Islet of Langerhans (tissue), 1 donor: ENCODE measurements at regions not wholly inside any gene's neighbourhood (a gene's known extent, or its start where the extent isn't known, plus 50 kb on each side); places are given as distances from the start of the nearest gene placed in this dataset.

Experiments used
- FAIRE-seq: peaks from one replicate; lab custom pipeline; 2011; peaks lifted over from hg19 to GRCh38; lab: Jason Lieb, UNC

- FAIRE-seq, result no peak
Observed at GRCh38 chr21:21730512-21730911, 732.3 kb downstream of the NCAM2 start.

GRCh38 chr21:21731626-21732025, 733.4 kb downstream of the NCAM2 start:
- no peak for FAIRE-seq

DNA sequence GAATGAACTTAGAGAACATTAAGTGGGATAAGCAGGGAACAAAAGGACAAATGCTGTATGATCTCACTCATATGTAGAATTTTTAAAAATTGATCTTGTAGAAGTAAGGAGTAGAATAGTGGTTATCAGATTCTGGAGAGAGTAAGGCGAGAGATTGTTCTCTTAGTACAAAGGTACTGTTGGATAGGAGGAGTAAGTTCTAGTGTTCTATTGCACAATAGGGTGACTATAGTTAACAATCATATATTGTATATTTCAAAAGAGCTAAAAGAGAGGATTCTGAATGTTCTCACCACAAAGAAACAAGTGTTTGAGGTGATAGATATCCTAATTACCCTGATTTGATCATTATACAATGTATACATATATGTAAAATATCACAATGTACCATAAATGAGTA, 735.9 kb downstream of the NCAM2 start:
- no peak for FAIRE-seq

- FAIRE-seq, result no peak
Observed at GRCh38 chr21:21737186-21737585, 739.0 kb downstream of the NCAM2 start.

- FAIRE-seq, result no peak
Observed at GRCh38 chr21:21740207-21740606, 742.0 kb downstream of the NCAM2 start.

GRCh38 chr21:21750124-21750825, 752.1 kb downstream of the NCAM2 start:
- FAIRE-seq, result no peak

GRCh38 chr21:21751286-21751685, 753.1 kb downstream of the NCAM2 start:
- FAIRE-seq, result no peak

GRCh38 chr21:21762855-21763254, 764.6 kb downstream of the NCAM2 start:
- no peak for FAIRE-seq

DNA sequence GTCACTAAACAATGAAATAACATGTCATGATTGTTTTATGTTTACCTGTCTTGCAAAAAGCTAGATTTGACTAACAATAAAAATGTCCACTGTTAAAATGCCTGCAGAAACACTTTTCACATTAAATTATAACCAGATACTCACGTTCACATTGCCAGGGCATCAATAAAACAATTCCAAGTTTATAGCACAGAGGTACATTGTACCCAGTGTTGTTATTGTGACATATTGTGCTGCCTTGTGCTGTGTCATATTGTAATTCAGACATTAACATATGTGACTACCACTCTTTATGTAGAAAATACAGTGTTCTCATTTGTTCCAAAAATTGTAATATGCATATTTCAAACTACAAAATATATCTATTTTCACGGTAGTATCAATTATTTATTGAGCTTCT, 766.1 kb downstream of the NCAM2 start:
- FAIRE-seq, result no peak

DNA sequence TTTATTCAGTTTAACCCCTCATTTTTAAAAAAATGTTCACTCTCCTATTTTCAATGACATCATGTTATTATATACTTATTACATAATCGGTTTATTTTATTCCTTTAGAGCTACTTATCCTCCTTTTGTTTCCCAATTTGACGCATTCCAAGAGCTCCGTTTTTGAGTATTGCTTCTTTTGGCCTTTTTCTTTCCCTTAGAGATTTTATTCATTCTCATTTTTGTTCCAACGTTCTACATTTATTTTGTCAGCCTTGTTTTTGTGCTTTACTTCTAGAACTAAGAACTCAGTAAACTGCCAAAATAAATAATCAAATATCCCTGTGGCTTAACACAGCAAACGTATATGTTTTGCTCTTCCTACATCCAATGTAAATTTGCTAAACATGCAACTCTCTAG, 769.1 kb downstream of the NCAM2 start:
- FAIRE-seq, result no peak

GRCh38 chr21:21788591-21788990, 790.4 kb downstream of the NCAM2 start:
- FAIRE-seq, result no peak

- FAIRE-seq, result no peak
Observed at GRCh38 chr21:21801921-21802320, 803.7 kb downstream of the NCAM2 start.

GRCh38 chr21:21806711-21807597, 808.7 kb downstream of the NCAM2 start:
- FAIRE-seq, result no peak

DNA sequence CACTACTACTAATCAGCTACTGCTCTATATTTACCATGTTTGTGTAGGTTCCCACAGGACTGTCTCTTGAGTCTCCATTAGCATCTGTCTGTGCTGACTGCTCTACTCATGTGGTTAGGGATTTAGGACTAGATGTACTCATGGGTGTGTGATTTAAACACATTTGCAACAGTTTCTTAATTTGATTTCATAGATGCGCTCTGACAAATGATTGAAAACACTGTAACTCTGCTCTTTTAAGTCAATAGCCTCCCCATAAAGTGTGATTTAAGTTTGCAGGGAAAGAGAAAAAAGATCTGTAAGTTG, 809.3 kb downstream of the NCAM2 start:
- no peak for FAIRE-seq

DNA sequence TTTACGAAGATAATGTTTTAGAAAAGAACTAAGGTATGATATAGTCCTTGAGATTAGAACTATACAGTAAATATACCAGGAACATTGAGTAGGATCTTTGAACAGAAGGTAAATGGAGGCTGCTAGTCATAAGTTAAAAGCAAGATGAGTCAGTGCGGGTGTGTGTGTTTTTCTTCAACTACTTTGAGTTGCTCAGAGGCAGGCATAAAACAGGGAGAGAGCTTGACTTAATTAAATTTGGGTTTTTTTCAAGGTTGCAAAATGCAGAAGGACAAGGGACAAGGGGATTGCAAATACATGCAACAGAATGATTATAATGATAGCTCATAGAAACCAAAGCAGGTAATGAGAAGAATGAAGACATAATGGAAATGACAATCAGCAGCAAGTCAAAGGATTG, 815.1 kb downstream of the NCAM2 start:
- FAIRE-seq, result no peak

- FAIRE-seq, result no peak
Observed at GRCh38 chr21:21813934-21814333, 815.7 kb downstream of the NCAM2 start.

DNA sequence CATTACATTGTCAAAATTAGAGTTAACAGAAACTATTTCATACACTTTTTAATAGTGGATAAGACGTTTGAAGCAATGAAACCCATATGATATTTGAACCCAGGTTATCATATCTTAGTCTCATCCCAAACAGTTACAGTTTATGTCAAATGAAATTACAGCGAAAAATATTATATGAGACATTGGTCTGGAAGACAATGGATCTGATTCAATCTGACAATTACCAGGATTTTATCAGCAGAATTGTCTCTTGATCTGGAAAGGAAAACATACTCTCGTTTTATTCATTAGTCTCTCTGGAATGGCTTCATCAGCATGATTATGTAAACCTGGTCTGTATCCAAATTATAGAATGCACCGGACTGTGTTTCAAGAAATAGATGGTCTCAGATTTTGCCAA, 818.6 kb downstream of the NCAM2 start:
- FAIRE-seq, result no peak

GRCh38 chr21:21818898-21819297, 820.7 kb downstream of the NCAM2 start:
- FAIRE-seq, result no peak

- no peak for FAIRE-seq
Observed at GRCh38 chr21:21828130-21828529, 829.9 kb downstream of the NCAM2 start.

DNA sequence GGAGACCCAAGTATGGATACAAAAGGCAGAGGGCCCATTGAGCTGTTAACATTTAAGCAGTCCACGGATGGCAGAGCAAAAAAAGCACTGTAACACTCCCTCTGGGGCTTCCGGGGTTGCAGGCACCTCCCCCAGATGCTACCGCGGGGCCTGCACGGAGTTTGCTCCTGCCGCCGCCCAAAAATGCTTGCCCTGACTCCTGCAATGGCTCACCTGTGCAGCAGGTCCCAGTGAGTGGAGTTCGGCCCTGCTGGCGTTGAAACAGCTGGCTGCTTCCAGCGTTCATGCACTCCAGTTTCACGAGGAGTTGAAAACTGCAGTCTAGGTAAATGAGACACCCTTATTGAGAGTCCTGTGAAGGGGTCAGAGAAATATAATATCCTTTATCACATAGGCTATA, 832.8 kb downstream of the NCAM2 start:
- FAIRE-seq, result no peak

- FAIRE-seq, result no peak
Observed at GRCh38 chr21:21845901-21846300, 847.7 kb downstream of the NCAM2 start.

DNA sequence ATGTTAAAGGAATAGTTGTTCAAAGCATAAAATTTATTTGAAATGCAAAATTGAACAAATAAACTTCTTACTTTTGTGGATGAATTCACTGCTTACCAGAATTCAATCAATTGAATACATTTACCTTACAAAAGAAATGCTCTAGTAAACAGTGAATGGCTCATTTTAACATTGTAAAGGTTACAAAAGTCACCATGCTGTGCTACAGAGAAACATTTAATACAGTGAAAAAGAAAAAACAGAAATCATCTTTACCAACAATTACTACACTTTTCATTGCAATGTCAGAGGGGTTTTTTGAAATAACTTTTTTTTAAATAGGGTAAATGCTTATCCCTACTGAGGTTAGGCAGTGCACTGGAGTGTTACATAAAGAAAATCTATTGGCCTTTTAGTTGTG, 853.0 kb downstream of the NCAM2 start:
- FAIRE-seq, result no peak

- no peak for FAIRE-seq
Observed at GRCh38 chr21:21851657-21852056, 853.4 kb downstream of the NCAM2 start.
